Fibroblast of mammary gland (primary cell): ENCODE measurements at regions not wholly inside any gene's neighbourhood (a gene's known extent, or its start where the extent isn't known, plus 50 kb on each side); places are given as distances from the start of the nearest gene placed in this dataset.

Experiments used
- DNase-seq: peaks from one replicate; pipeline ENCODE4 v3.0.0-alpha.2; 2010; ENCODE audit warnings: low read depth
- H3K4me3 ChIP-seq: 2 replicates; pipeline ENCODE4 v1.5.1; 2011; ENCODE audit warnings: low read depth, mild to moderate bottlenecking, low read length, moderate library complexity; ENCODE audit not compliant: control insufficient read depth
- CTCF ChIP-seq: conservative IDR thresholded peaks from 2 replicates; pipeline ENCODE4 v1.5.1; 2011; ENCODE audit warnings: low read depth, low read length, inconsistent platforms; ENCODE audit not compliant: control insufficient read depth, insufficient read depth

DNA sequence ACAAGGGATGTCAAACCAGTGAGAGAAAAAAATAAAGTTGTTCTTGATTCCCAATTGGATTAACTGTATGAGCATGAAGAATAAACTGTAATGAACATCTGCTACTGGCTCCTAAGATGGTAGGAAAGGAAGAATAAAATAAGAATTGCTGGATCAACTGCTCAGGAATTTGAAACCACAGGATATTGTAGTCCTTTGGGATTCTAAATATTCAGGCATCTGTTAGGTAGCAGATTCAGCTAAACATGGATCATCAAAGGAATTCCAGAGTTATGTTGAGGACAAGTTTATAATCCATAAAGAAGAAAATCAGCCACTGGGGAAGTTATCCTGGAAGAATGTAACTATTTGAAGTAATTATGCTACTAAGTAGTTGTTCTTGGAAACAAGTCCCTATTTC lies 65.8 kb downstream of the ISL1 start:
- H3K4me3 ChIP-seq, result no peak overlapping the region
- no peak for TF ChIP-seq CTCF
- DNase-seq, result no peak

- DNase-seq, result no peak
- H3K4me3 ChIP-seq, result no peak overlapping the region
- no peak for TF ChIP-seq CTCF
Measured at GRCh38 chr5:51452562-51452961, 69.3 kb downstream of the ISL1 start.

DNA sequence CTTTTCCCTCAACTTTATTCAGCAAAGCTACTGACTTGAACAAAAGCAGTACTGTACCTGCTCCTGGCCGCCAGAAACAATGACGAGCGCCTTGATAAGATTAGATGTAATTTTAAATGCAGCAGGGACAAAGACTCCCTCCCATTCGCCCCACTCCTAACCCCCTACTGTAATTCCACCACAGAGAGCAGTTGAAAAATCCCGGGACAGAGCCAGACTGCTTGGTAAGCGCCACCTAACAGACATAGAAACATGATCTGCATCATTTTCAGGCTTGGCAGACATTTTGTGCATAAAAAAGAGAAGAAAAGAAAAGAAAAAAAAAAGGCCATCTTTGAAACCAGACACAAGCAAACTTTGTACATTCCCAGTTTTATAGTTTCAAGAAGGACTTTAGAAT lies 81.9 kb downstream of the ISL1 start:
- no peak for DNase-seq
- no peak overlapping the region for H3K4me3 ChIP-seq
- TF ChIP-seq CTCF, result no peak

DNA sequence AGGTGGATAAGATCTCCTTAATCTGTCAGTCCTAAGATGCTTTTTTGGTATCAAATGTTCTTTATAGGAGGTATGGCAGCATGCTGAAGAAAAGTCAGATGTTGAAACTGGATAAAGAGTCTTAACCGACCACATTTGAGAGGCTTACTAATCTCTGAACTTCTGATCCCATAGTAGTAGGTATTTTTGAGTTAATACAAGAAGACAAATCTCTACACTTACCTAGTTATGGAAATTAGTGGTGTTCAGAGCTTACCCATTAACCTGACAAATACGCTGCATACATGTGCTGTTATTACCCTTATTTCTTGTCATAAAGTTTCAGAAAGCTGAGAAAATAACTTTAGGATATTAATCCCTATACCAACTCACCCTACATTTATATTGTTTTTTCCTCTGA lies 83.0 kb downstream of the ISL1 start:
- DNase-seq, result no peak
- H3K4me3 ChIP-seq, result no peak overlapping the region
- no peak for TF ChIP-seq CTCF

- TF ChIP-seq CTCF, result no peak
- no peak for DNase-seq
- H3K4me3 ChIP-seq, result no peak overlapping the region
Measured at GRCh38 chr5:51468196-51468595, 84.9 kb downstream of the ISL1 start.

GRCh38 chr5:51471630-51472029 lies 88.4 kb downstream of the ISL1 start:
- no peak for DNase-seq
- no peak for TF ChIP-seq CTCF
- no peak overlapping the region for H3K4me3 ChIP-seq

DNA sequence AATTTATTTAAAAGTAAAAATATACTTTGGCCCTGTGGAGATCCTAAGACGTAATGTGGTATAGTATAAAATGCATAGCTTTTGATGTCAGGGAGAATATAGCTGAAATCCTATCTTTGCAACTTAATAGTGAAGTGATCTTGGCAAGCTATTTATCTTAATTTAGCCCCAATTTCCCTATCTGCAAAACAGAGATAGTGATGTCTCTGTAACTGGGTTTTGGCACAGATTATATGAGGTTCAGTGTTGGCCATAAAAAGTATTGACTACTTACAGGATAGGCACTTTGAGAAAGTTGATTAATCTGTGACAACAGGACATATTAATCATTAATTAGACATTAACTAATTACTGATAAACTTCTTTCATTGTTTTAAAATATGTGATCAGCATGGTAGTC lies 89.2 kb downstream of the ISL1 start:
- no peak for DNase-seq
- TF ChIP-seq CTCF, result no peak
- no peak overlapping the region for H3K4me3 ChIP-seq
